Tibial nerve (tissue), 4 donors: ENCODE measurements at regions not wholly inside any gene's neighbourhood (a gene's known extent, or its start where the extent isn't known, plus 50 kb on each side); places are given as distances from the start of the nearest gene placed in this dataset.

ENCODE experiments used
- CTCF ChIP-seq, 5 experiments: fragments of 200-600 bp in 3 of 5; fragments of 450-650 bp in 2 of 5; sonication (generic) in 3 of 5; IDR thresholded peaks; one replicate each; pipeline ENCODE4 v1.5.1; 2016 to 2019; ENCODE audit warnings: antibody characterized with exemption in 5 of 5, mild to moderate bottlenecking in 3 of 5, moderate library complexity in 2 of 5
- EP300 ChIP-seq, 2 donors: sonication (generic); formaldehyde crosslinking; IDR thresholded peaks; one replicate each; pipeline ENCODE4 v1.6.1; 2017; ENCODE audit warnings: antibody characterized with exemption in 2 of 2, mild to moderate bottlenecking in 1 of 2

- TF ChIP-seq EP300 (IDR thresholded peaks at IDR 0.05) (no peak), CTCF (IDR thresholded peaks at IDR 0.05) (no peak)
Measured at GRCh38 chr5:20678814-20679298, 690.9 kb upstream of the CDH18 start.
